ENCODE measurements at regions not wholly inside any gene's neighbourhood (a gene's known extent, or its start where the extent isn't known, plus 50 kb on each side); places are given as distances from the start of the nearest gene placed in this dataset.
"Not testable (repeated sequence)": the region's sequence is repeated elsewhere in the genome, so short reads cannot be mapped to it uniquely, and the experiment has no call there.

- H3K27ac ChIP-seq, result no peak overlapping the region
- ATAC-seq (ENCODE audit: insufficient number of reproducible peaks, low FRiP score, low read depth) (no peak), DNase-seq (ENCODE audit: low spot score) (no peak)
- H3K4me3 ChIP-seq, result no peak overlapping the region
- no peaks in the 10 kb centered on the region for H3K27me3 ChIP-seq (replicated peaks; ENCODE audit: insufficient read depth)
- TF ChIP-seq CTCF (IDR thresholded peaks at IDR 0.05), result no peak
- H3K36me3 ChIP-seq, result no peaks in the 10 kb centered on the region
- H3K4me1 ChIP-seq (ENCODE audit: control insufficient read depth in 1 of 2, low read depth in 2 of 2), result no peaks in the 10 kb centered on the region
- H3K9me3 ChIP-seq, result no peaks in the 10 kb centered on the region
Observed at GRCh38 chr12:131422187-131422520, 288.7 kb upstream of the SFSWAP start.

GRCh38 chr12:131422744-131423143 is 288.1 kb upstream of the SFSWAP start:
- H3K4me1 ChIP-seq (ENCODE audit: control insufficient read depth in 1 of 2, low read depth in 2 of 2), result no peaks in the 10 kb centered on the region
- H3K27me3 ChIP-seq (replicated peaks; ENCODE audit: insufficient read depth), result no peaks in the 10 kb centered on the region
- DNase-seq (ENCODE audit: low spot score), result no peak
- H3K9me3 ChIP-seq, result no peaks in the 10 kb centered on the region
- TF ChIP-seq CTCF (IDR thresholded peaks at IDR 0.05), result no peak
- H3K4me3 ChIP-seq, result no peak overlapping the region
- no peak for ATAC-seq (ENCODE audit: insufficient number of reproducible peaks, low FRiP score, low read depth)
- H3K27ac ChIP-seq, result no peak overlapping the region
- no peaks in the 10 kb centered on the region for H3K36me3 ChIP-seq

GRCh38 chr12:131424270-131424669 is 286.6 kb upstream of the SFSWAP start:
- DNase-seq (ENCODE audit: low spot score) (no peak), ATAC-seq (ENCODE audit: insufficient number of reproducible peaks, low FRiP score, low read depth) (no peak)
- H3K36me3 ChIP-seq, result no peaks in the 10 kb centered on the region
- no peak overlapping the region for H3K4me3 ChIP-seq
- TF ChIP-seq CTCF (IDR thresholded peaks at IDR 0.05), result no peak
- H3K27ac ChIP-seq, result no peak overlapping the region
- H3K27me3 ChIP-seq (replicated peaks; ENCODE audit: insufficient read depth), result no peaks in the 10 kb centered on the region
- H3K4me1 ChIP-seq (ENCODE audit: control insufficient read depth in 1 of 2, low read depth in 2 of 2), result no peaks in the 10 kb centered on the region
- no peaks in the 10 kb centered on the region for H3K9me3 ChIP-seq

GRCh38 chr12:131425112-131426075 is 285.5 kb upstream of the SFSWAP start:
- Histone ChIP-seq H3K4me3 (no peak overlapping the region), H3K36me3 (no peaks in the 10 kb centered on the region), H3K4me1 (ENCODE audit: control insufficient read depth in 1 of 2, low read depth in 2 of 2) (no peaks in the 10 kb centered on the region), H3K9me3 (peaks cover 3% of the 10 kb centered on the region), H3K27ac (no peak overlapping the region), H3K27me3 (replicated peaks; ENCODE audit: insufficient read depth) (no peaks in the 10 kb centered on the region)
- ATAC-seq (ENCODE audit: insufficient number of reproducible peaks, low FRiP score, low read depth), result no peak
- TF ChIP-seq CTCF (IDR thresholded peaks at IDR 0.05), result no peak
- DNase-seq (ENCODE audit: low spot score), result no peak

- H3K27ac ChIP-seq, result no peak overlapping the region
- TF ChIP-seq CTCF (IDR thresholded peaks at IDR 0.05), result no peak
- peaks cover 4% of the 10 kb centered on the region for H3K9me3 ChIP-seq
- DNase-seq (ENCODE audit: low spot score) (no peak), ATAC-seq (ENCODE audit: insufficient number of reproducible peaks, low FRiP score, low read depth) (no peak)
- no peak overlapping the region for H3K4me3 ChIP-seq
- no peaks in the 10 kb centered on the region for H3K27me3 ChIP-seq (replicated peaks; ENCODE audit: insufficient read depth)
- no peaks in the 10 kb centered on the region for H3K36me3 ChIP-seq
- no peaks in the 10 kb centered on the region for H3K4me1 ChIP-seq (ENCODE audit: control insufficient read depth in 1 of 2, low read depth in 2 of 2)
Observed at GRCh38 chr12:131428091-131428685, 282.7 kb upstream of the SFSWAP start.

- not testable (repeated sequence) for H3K36me3 ChIP-seq; H3K4me1 ChIP-seq (ENCODE audit: control insufficient read depth in 1 of 2, low read depth in 2 of 2); H3K4me3 ChIP-seq; H3K27me3 ChIP-seq (replicated peaks; ENCODE audit: insufficient read depth); H3K9me3 ChIP-seq; DNase-seq (ENCODE audit: low spot score); H3K27ac ChIP-seq; ATAC-seq (ENCODE audit: insufficient number of reproducible peaks, low FRiP score, low read depth)
Observed at GRCh38 chr12:131429221-131429620, 281.7 kb upstream of the SFSWAP start.

- not testable (repeated sequence) for ATAC-seq (ENCODE audit: insufficient number of reproducible peaks, low FRiP score, low read depth); H3K9me3 ChIP-seq; H3K4me3 ChIP-seq; H3K4me1 ChIP-seq (ENCODE audit: control insufficient read depth in 1 of 2, low read depth in 2 of 2); H3K27me3 ChIP-seq (replicated peaks; ENCODE audit: insufficient read depth); H3K27ac ChIP-seq; DNase-seq (ENCODE audit: low spot score); H3K36me3 ChIP-seq
Observed at GRCh38 chr12:131429697-131430096, 281.2 kb upstream of the SFSWAP start.

Measured in thoracic aorta (tissue), 2 donors.